Ovary (tissue), 3 donors: ENCODE measurements at regions not wholly inside any gene's neighbourhood (a gene's known extent, or its start where the extent isn't known, plus 50 kb on each side); places are given as distances from the start of the nearest gene placed in this dataset.

Experiments
- POLR2A ChIP-seq: fragments of 450-650 bp; IDR thresholded peaks from one replicate; pipeline ENCODE4 v1.6.1; 2017; ENCODE audit warnings: antibody characterized with exemption, mild to moderate bottlenecking, moderate library complexity
- TF ChIP-seq, protein P1 (sequence below), 3 donors: fragments of 450-650 bp in 2 of 3; fragments of 200-600 bp in 1 of 3; IDR thresholded peaks; one replicate each; pipeline versions ENCODE4 v1.5.1 to v1.8.0; 2016 to 2022; ENCODE audit warnings: antibody characterized with exemption in 3 of 3, mild to moderate bottlenecking in 1 of 3
- donor health status: DM: no; HTN: no; CAD: no.

DNA sequence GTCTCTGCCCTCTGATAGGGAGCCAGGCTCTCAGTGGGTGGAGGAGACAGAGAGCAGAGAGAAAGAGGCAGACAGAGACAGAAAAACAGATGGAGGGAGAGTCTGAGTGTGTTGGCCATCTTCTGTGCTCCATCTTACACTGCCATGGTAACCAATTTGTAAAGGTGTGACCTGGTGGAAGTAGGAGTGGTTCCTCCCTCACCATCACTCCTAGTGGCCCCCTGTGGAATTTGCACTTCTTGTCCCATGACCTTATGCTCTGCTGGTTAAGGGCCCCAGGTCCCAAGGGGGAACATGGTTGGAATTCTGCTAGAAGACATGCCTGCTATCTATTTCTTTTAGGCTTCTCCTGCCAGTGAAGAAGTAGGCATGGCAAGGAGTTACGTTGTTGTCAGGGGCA is 376.7 kb upstream of the CCDC196 start:
- TF ChIP-seq, protein P1, sequence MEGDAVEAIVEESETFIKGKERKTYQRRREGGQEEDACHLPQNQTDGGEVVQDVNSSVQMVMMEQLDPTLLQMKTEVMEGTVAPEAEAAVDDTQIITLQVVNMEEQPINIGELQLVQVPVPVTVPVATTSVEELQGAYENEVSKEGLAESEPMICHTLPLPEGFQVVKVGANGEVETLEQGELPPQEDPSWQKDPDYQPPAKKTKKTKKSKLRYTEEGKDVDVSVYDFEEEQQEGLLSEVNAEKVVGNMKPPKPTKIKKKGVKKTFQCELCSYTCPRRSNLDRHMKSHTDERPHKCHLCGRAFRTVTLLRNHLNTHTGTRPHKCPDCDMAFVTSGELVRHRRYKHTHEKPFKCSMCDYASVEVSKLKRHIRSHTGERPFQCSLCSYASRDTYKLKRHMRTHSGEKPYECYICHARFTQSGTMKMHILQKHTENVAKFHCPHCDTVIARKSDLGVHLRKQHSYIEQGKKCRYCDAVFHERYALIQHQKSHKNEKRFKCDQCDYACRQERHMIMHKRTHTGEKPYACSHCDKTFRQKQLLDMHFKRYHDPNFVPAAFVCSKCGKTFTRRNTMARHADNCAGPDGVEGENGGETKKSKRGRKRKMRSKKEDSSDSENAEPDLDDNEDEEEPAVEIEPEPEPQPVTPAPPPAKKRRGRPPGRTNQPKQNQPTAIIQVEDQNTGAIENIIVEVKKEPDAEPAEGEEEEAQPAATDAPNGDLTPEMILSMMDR (IDR thresholded peaks at IDR 0.05): no peak
- no peak for TF ChIP-seq POLR2A
